ENCODE measurements at regions not wholly inside any gene's neighbourhood (a gene's known extent, or its start where the extent isn't known, plus 50 kb on each side); places are given as distances from the start of the nearest gene placed in this dataset.

- no peak for TF ChIP-seq CTCF (conservative IDR thresholded peaks at IDR 0.05)
- TF ChIP-seq ZFX (IDR thresholded peaks at IDR 0.05) = no peak
Observed at GRCh38 chr6:48177786-48178185, 66.8 kb upstream of the PTCHD4 start.

All from C4-2B (cell line).